GM18519 (cell line): ENCODE measurements at regions not wholly inside any gene's neighbourhood (a gene's known extent, or its start where the extent isn't known, plus 50 kb on each side); places are given as distances from the start of the nearest gene placed in this dataset.

Source experiments
- ATAC-seq: cut with Tn5 transposase; IDR thresholded peaks from one replicate; pipeline ENCODE4 v1.9.1; 2021; ENCODE audit warnings: mild to moderate bottlenecking, moderate library complexity; ENCODE audit not compliant: unreplicated experiment, low FRiP score

GRCh38 chr6:148175550-148176188 lies 167.0 kb upstream of the SASH1 start:
- no peak for ATAC-seq

GRCh38 chr6:148177589-148178233 lies 164.9 kb upstream of the SASH1 start:
- no peak for ATAC-seq

- no peak for ATAC-seq
Observed at GRCh38 chr6:148179786-148180185, 162.9 kb upstream of the SASH1 start.

GRCh38 chr6:148182378-148182777 lies 160.3 kb upstream of the SASH1 start:
- ATAC-seq: no peak

- no peak for ATAC-seq
Observed at GRCh38 chr6:148183776-148184175, 158.9 kb upstream of the SASH1 start.

GRCh38 chr6:148186916-148187315 lies 155.7 kb upstream of the SASH1 start:
- no peak for ATAC-seq

- no peak for ATAC-seq
Observed at GRCh38 chr6:148192310-148192709, 150.3 kb upstream of the SASH1 start.

GRCh38 chr6:148193063-148193680 lies 149.5 kb upstream of the SASH1 start:
- no peak for ATAC-seq

- no peak for ATAC-seq
Observed at GRCh38 chr6:148195511-148195910, 147.1 kb upstream of the SASH1 start.

- no peak for ATAC-seq
Observed at GRCh38 chr6:148199584-148199983, 143.1 kb upstream of the SASH1 start.

- ATAC-seq: no peak
Observed at GRCh38 chr6:148200293-148200692, 142.3 kb upstream of the SASH1 start.

GRCh38 chr6:148200781-148201180 lies 141.9 kb upstream of the SASH1 start:
- ATAC-seq: no peak

GRCh38 chr6:148203281-148203925 lies 139.2 kb upstream of the SASH1 start:
- no peak for ATAC-seq

GRCh38 chr6:148203970-148204369 lies 138.7 kb upstream of the SASH1 start:
- ATAC-seq: peak; percentile 99

- ATAC-seq: no peak
Observed at GRCh38 chr6:148208298-148208697, 134.3 kb upstream of the SASH1 start.

- ATAC-seq: no peak
Observed at GRCh38 chr6:148211777-148212324, 130.8 kb upstream of the SASH1 start.

- no peak for ATAC-seq
Observed at GRCh38 chr6:148212366-148212765, 130.3 kb upstream of the SASH1 start.

- no peak for ATAC-seq
Observed at GRCh38 chr6:148213366-148213765, 129.3 kb upstream of the SASH1 start.

- ATAC-seq: no peak
Observed at GRCh38 chr6:148214667-148215066, 128.0 kb upstream of the SASH1 start.

GRCh38 chr6:148217051-148217450 lies 125.6 kb upstream of the SASH1 start:
- no peak for ATAC-seq

GRCh38 chr6:148217921-148218320 lies 124.7 kb upstream of the SASH1 start:
- no peak for ATAC-seq
